ENCODE measurements at regions not wholly inside any gene's neighbourhood (a gene's known extent, or its start where the extent isn't known, plus 50 kb on each side); places are given as distances from the start of the nearest gene placed in this dataset.

GRCh38 chr21:39087238-39088030 is 95.8 kb downstream of the PSMG1 start:
- no peak overlapping the region for H3K27ac ChIP-seq
- TF ChIP-seq, protein P1, sequence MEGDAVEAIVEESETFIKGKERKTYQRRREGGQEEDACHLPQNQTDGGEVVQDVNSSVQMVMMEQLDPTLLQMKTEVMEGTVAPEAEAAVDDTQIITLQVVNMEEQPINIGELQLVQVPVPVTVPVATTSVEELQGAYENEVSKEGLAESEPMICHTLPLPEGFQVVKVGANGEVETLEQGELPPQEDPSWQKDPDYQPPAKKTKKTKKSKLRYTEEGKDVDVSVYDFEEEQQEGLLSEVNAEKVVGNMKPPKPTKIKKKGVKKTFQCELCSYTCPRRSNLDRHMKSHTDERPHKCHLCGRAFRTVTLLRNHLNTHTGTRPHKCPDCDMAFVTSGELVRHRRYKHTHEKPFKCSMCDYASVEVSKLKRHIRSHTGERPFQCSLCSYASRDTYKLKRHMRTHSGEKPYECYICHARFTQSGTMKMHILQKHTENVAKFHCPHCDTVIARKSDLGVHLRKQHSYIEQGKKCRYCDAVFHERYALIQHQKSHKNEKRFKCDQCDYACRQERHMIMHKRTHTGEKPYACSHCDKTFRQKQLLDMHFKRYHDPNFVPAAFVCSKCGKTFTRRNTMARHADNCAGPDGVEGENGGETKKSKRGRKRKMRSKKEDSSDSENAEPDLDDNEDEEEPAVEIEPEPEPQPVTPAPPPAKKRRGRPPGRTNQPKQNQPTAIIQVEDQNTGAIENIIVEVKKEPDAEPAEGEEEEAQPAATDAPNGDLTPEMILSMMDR (IDR thresholded peaks at IDR 0.05): no peak
- TF ChIP-seq ZFX (IDR thresholded peaks at IDR 0.05; ENCODE audit: borderline replicate concordance): no peak

GRCh38 chr21:39086547-39086946 is 96.7 kb downstream of the PSMG1 start:
- TF ChIP-seq, protein P1 (IDR thresholded peaks at IDR 0.05): no peak
- no peak for TF ChIP-seq ZFX (IDR thresholded peaks at IDR 0.05; ENCODE audit: borderline replicate concordance)

DNA sequence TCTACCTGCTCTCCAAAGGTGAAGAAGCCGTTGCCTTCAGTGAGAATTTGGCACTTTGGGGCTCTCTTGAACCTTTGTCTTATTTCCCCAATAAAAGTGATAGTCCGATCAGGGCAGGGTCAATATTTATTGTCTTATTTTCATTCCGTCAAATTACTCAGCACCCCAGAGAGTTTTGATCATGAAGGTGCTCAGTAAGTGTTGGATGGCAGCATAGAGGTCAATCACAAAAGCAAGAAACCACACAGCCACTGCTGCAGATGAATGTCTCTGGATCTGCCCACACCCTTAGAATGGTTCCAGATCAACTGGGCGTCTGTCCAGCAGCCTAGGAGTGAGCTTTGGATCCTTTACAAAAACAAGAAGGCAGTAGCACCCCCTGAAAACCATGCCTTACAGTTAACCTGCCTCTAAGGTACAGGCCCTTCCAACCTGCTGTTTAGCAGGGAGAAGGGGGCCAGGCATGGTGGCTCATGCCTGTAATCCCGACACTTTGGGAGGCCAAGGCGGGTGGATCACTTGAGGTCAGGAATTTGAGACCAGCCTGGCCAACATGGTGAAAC is 97.3 kb downstream of the PSMG1 start:
- no peak overlapping the region for H3K27ac ChIP-seq
- TF ChIP-seq, protein P1 (IDR thresholded peaks at IDR 0.05): no peak
- TF ChIP-seq ZFX (IDR thresholded peaks at IDR 0.05; ENCODE audit: borderline replicate concordance): no peak

More at GRCh38 chr21:39086547-39086946, 96.7 kb downstream of the PSMG1 start:
- H3K27ac ChIP-seq: no peak overlapping the region

GRCh38 chr21:39084979-39085729 is 98.1 kb downstream of the PSMG1 start:
- no peak for TF ChIP-seq ZFX (IDR thresholded peaks at IDR 0.05; ENCODE audit: borderline replicate concordance)
- TF ChIP-seq, protein P1 (IDR thresholded peaks at IDR 0.05): no peak
- H3K27ac ChIP-seq: no peak overlapping the region

- no peak for TF ChIP-seq ZFX (IDR thresholded peaks at IDR 0.05; ENCODE audit: borderline replicate concordance)
- TF ChIP-seq, protein P1 (IDR thresholded peaks at IDR 0.05): no peak
- H3K27ac ChIP-seq: no peak overlapping the region
Measured at GRCh38 chr21:39084073-39084472, 99.2 kb downstream of the PSMG1 start.

GRCh38 chr21:39083377-39084008 is 99.8 kb downstream of the PSMG1 start:
- H3K27ac ChIP-seq: no peak overlapping the region
- TF ChIP-seq, protein P1 (IDR thresholded peaks at IDR 0.05): no peak
- TF ChIP-seq ZFX (IDR thresholded peaks at IDR 0.05; ENCODE audit: borderline replicate concordance): no peak

Measured in 22Rv1 (cell line).